C4-2B (cell line): ENCODE measurements at regions not wholly inside any gene's neighbourhood (a gene's known extent, or its start where the extent isn't known, plus 50 kb on each side); places are given as distances from the start of the nearest gene placed in this dataset.

Source experiments
- CTCF ChIP-seq: fragments of 450-650 bp; conservative IDR thresholded peaks from 2 replicates; pipeline ENCODE4 v1.5.1; 2017; ENCODE audit warnings: mild to moderate bottlenecking
- ZFX ChIP-seq: fragments of 450-650 bp; IDR thresholded peaks from 2 replicates; pipeline ENCODE4 v1.6.1; 2017

GRCh38 chr19:28486926-28487325 is 726.0 kb downstream of the UQCRFS1 start:
- TF ChIP-seq CTCF (no peak), ZFX (no peak)
